ENCODE measurements at regions not wholly inside any gene's neighbourhood (a gene's known extent, or its start where the extent isn't known, plus 50 kb on each side); places are given as distances from the start of the nearest gene placed in this dataset.

DNA sequence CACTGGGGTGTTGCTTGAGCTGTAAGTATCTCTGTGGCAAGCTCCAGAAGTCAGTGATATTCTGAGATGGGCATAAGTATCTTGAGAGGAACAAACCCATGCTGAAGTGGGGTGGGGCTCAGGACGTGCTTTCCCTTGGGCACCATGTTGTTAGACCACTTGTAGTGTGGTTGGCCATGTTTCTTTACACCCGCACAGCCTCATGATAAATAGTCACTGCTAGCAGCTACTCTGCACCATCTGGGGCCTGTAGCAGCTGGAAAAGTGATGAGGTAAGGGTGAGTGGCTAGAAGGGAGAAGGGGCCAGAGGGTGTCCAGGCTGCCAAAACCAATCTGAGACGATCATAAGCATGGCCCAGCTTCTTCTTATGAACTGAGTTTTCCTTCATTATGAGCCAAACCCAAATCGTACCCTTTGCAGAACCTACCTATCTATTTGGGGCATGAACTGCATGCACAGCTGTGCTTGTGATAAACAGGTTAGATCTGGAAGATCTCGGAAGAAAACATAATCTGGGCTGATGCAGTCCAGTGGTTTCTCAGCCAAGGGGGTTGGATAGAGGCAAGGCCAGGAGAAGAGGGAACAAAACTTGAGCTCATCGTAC, 91.9 kb upstream of the IRF2BP2 start:
- Mint-ChIP-seq H3K36me3 (ENCODE audit: low read depth, unreplicated experiment) (peaks cover 4% of the 10 kb centered on the region), H3K27ac (ENCODE audit: unreplicated experiment) (no peak overlapping the region), H3K27me3 (ENCODE audit: low read depth, unreplicated experiment) (peaks cover 15% of the 10 kb centered on the region), H3K4me3 (ENCODE audit: unreplicated experiment) (no peak overlapping the region), H3K4me1 (ENCODE audit: low read depth, unreplicated experiment) (peaks cover 18% of the 10 kb centered on the region), H3K9me3 (ENCODE audit: unreplicated experiment) (peaks cover 6% of the 10 kb centered on the region)
- Histone ChIP-seq H3K36me3 (ENCODE audit: insufficient read depth, low read length) (no peaks in the 10 kb centered on the region), H3K9me3 (ENCODE audit: insufficient read depth, low read depth, low read length) (no peaks in the 10 kb centered on the region), H3K4me1 (ENCODE audit: insufficient read depth, low read length) (peaks cover 12% of the 10 kb centered on the region), H3K79me2 (ENCODE audit: insufficient read depth, low read length) (no peaks in the 10 kb centered on the region), H3K4me3 (ENCODE audit: insufficient read depth, low read depth, low read length) (no peak overlapping the region), H2AFZ (ENCODE audit: low read depth, low read length) (no peak overlapping the region), H3K27ac (ENCODE audit: low read depth, low read length) (no peak overlapping the region), H4K20me1 (ENCODE audit: insufficient read depth, low read length) (no peaks in the 10 kb centered on the region), H3K4me2 (ENCODE audit: low read length) (no peak overlapping the region), H3K9ac (ENCODE audit: low read length) (no peak overlapping the region), H3K27me3 (ENCODE audit: insufficient read depth, low read length) (no peaks in the 10 kb centered on the region)
- TF ChIP-seq, protein P1, sequence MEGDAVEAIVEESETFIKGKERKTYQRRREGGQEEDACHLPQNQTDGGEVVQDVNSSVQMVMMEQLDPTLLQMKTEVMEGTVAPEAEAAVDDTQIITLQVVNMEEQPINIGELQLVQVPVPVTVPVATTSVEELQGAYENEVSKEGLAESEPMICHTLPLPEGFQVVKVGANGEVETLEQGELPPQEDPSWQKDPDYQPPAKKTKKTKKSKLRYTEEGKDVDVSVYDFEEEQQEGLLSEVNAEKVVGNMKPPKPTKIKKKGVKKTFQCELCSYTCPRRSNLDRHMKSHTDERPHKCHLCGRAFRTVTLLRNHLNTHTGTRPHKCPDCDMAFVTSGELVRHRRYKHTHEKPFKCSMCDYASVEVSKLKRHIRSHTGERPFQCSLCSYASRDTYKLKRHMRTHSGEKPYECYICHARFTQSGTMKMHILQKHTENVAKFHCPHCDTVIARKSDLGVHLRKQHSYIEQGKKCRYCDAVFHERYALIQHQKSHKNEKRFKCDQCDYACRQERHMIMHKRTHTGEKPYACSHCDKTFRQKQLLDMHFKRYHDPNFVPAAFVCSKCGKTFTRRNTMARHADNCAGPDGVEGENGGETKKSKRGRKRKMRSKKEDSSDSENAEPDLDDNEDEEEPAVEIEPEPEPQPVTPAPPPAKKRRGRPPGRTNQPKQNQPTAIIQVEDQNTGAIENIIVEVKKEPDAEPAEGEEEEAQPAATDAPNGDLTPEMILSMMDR (IDR thresholded peaks at IDR 0.05; ENCODE audit: insufficient read depth, low read depth, low read length), result no peak
- TF ChIP-seq EZH2 (IDR thresholded peaks at IDR 0.05; ENCODE audit: insufficient read depth, low read length), result no peak
- no peak for DNase-seq (ENCODE audit: low read depth)
- FAIRE-seq, result no peak

DNA sequence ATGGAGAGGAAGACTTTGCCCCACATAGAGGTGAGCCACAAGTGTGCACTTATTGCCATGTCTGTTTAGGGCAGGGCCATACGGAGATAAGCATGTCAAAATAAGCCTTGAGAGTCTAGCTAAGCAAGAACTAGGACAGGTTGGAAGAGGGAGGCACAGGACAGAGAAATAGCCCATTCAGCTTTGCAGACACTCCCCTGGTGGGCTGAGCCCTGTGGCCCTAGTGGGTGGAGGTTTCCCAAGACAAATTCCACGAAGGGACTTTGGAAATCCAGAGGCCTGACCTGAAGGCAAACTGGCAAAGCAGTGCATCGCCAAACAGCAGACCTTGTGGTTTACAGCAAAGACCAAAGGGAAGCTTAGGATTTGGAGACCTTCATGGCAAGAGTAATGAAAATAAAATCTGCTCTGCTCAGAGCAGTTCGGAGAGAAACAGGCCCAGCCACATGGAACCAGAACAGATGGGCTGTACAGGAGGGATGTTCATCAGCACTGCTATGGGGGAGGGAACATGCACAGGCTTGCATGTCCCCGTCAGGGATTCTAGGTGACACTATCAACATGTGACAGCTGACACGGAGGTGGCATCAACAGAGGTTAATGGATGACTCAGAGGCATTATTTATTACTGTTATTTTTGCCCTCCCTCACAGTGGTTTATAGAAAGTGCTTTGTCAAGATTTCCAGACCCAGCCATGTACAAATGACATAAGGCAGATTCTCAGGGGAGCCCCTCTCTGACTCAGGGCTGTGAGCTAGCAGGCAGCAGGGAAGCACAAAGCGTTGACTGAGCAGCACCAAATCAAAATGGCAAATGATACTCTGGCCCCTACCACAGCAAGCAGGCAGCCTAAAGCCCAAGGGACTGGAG, 90.1 kb upstream of the IRF2BP2 start:
- Mint-ChIP-seq H3K4me3 (ENCODE audit: unreplicated experiment) (no peak overlapping the region), H3K27me3 (ENCODE audit: low read depth, unreplicated experiment) (peaks cover 17% of the 10 kb centered on the region), H3K4me1 (ENCODE audit: low read depth, unreplicated experiment) (peaks cover 18% of the 10 kb centered on the region), H3K27ac (ENCODE audit: unreplicated experiment) (peak overlapping the region; percentile 55), H3K9me3 (ENCODE audit: unreplicated experiment) (peaks cover 6% of the 10 kb centered on the region), H3K36me3 (ENCODE audit: low read depth, unreplicated experiment) (peaks cover 2% of the 10 kb centered on the region)
- Histone ChIP-seq H2AFZ (ENCODE audit: low read depth, low read length) (no peak overlapping the region), H3K27me3 (ENCODE audit: insufficient read depth, low read length) (no peaks in the 10 kb centered on the region), H3K4me1 (ENCODE audit: insufficient read depth, low read length) (peaks cover 12% of the 10 kb centered on the region), H4K20me1 (ENCODE audit: insufficient read depth, low read length) (no peaks in the 10 kb centered on the region), H3K79me2 (ENCODE audit: insufficient read depth, low read length) (no peaks in the 10 kb centered on the region), H3K36me3 (ENCODE audit: insufficient read depth, low read length) (no peaks in the 10 kb centered on the region), H3K9me3 (ENCODE audit: insufficient read depth, low read depth, low read length) (no peaks in the 10 kb centered on the region), H3K9ac (ENCODE audit: low read length) (peak overlapping the region; percentile 15), H3K4me3 (ENCODE audit: insufficient read depth, low read depth, low read length) (no peak overlapping the region), H3K4me2 (ENCODE audit: low read length) (peak overlapping the region; percentile 8), H3K27ac (ENCODE audit: low read depth, low read length) (no peak overlapping the region)
- DNase-seq (ENCODE audit: low read depth) (peak; percentile 74), FAIRE-seq (no peak)
- no peak for TF ChIP-seq EZH2 (IDR thresholded peaks at IDR 0.05; ENCODE audit: insufficient read depth, low read length)
- TF ChIP-seq, protein P1 (IDR thresholded peaks at IDR 0.05; ENCODE audit: insufficient read depth, low read depth, low read length), result no peak

Measured in astrocyte (in vitro differentiated cells and primary cell).